ENCODE measurements at regions not wholly inside any gene's neighbourhood (a gene's known extent, or its start where the extent isn't known, plus 50 kb on each side); places are given as distances from the start of the nearest gene placed in this dataset.

DNA sequence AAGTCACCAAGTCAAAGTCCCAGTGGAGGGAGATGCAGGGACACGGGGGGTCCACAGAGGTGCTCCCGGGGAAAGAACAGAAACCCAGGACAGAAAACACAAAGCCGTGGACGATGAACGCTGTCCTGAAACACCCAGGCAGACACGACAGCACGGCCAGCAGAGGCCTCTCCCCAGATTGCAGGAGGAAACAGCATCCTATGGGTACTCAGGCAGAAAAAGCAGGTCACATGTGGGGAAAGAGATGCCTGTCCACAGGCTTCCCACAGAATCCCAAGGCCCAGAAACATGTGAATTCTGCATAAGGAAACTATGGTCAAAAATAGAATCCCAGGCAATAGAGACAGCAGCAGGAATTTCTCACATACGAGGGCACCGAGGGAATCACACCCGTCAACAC is 53.6 kb upstream of the ADGRA1 start:
- H3K4me3 ChIP-seq (replicated peaks in 1 of 3; ENCODE audit: insufficient read depth in 1 of 3, low read depth in 1 of 3, low read length in 3 of 3) = no peak overlapping the region

DNA sequence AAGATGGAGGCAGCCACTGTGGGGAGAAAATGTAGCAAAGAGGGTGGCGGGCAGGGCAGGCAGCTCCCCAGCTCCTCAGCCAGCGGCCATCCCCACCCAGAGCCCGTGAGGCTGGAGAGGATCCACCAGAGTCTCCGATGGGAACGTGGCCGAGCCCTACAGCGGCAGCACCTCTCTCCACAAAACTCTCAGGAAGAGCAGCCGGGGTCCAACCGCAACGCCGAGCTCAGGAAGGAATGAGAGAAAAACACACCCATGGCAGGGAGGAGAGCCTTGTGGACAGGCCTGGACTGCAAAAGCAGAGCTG is 54.0 kb upstream of the ADGRA1 start:
- H3K9me1 ChIP-seq (replicated peaks; ENCODE audit: control insufficient read depth, extremely low read depth, insufficient read depth, low read length) = no peaks in the 10 kb centered on the region
- no TSS peak for BruUV-seq (replicated peaks)
- no peak overlapping the region for H2AFZ ChIP-seq (ENCODE audit: low read depth, low read length)
- H3K36me3 ChIP-seq (ENCODE audit: control insufficient read depth in 2 of 2, extremely low read depth in 1 of 2, insufficient read depth in 2 of 2, low read length in 2 of 2) = no peaks in the 10 kb centered on the region
- H3K27me3 ChIP-seq (ENCODE audit: control insufficient read depth in 2 of 2, insufficient read depth in 2 of 2, low read length in 2 of 2) = no peaks in the 10 kb centered on the region
- intact Hi-C loops (cut with micrococcal nuclease) (no loop called here), dilution Hi-C loops (cut with MboI; ENCODE audit: extremely low pct_ligation_motif_present, low sequenced_read_pairs) (no loop called here)
- no peak overlapping the region for H3K4me3 ChIP-seq (replicated peaks in 1 of 3; ENCODE audit: insufficient read depth in 1 of 3, low read depth in 1 of 3, low read length in 3 of 3)
- FAIRE-seq = no peak
- H3K27ac ChIP-seq (ENCODE audit: insufficient read depth, low read depth, low read length) = no peak overlapping the region
- no peaks in the 10 kb centered on the region for H3K79me2 ChIP-seq (ENCODE audit: control insufficient read depth, insufficient read depth, low read length)
- H3K4me2 ChIP-seq (ENCODE audit: insufficient read depth, low read length) = no peak overlapping the region
- POLR2A ChIA-PET = no interaction called here
- H4K20me1 ChIP-seq (replicated peaks; ENCODE audit: control insufficient read depth, extremely low read depth, insufficient read depth, low read length) = no peaks in the 10 kb centered on the region
- DNase-seq (ENCODE audit: low read depth, low spot score) = no peak
- H3K4me1 ChIP-seq (ENCODE audit: control insufficient read depth, extremely low read depth, insufficient read depth, low read length) = no peaks in the 10 kb centered on the region
- TF ChIP-seq POLR2A (IDR thresholded peaks at IDR 0.05; ENCODE audit: low read depth, low read length) (no peak), FOS (IDR thresholded peaks at IDR 0.05; ENCODE audit: borderline replicate concordance, insufficient read depth, low read length) (no peak), POLR2AphosphoS5 (IDR thresholded peaks at IDR 0.05; ENCODE audit: insufficient read depth, low read depth, low read length) (no peak), EZH2 (IDR thresholded peaks at IDR 0.05; ENCODE audit: borderline replicate concordance, low read depth, low read length, severe bottlenecking) (no peak)
- H3K9me3 ChIP-seq (replicated peaks; ENCODE audit: control insufficient read depth, insufficient read depth, low read length) = no peaks in the 10 kb centered on the region
- CTCF ChIA-PET = no interaction called here
- H3K9ac ChIP-seq (replicated peaks; ENCODE audit: extremely low read depth, insufficient read depth, low read length) = no peak overlapping the region

More for the DNA sequence above, 53.6 kb upstream of the ADGRA1 start:
- Histone ChIP-seq H3K36me3 (ENCODE audit: control insufficient read depth in 2 of 2, extremely low read depth in 1 of 2, insufficient read depth in 2 of 2, low read length in 2 of 2) (no peaks in the 10 kb centered on the region), H3K27me3 (ENCODE audit: control insufficient read depth in 2 of 2, insufficient read depth in 2 of 2, low read length in 2 of 2) (no peaks in the 10 kb centered on the region), H3K4me2 (ENCODE audit: insufficient read depth, low read length) (no peak overlapping the region), H4K20me1 (replicated peaks; ENCODE audit: control insufficient read depth, extremely low read depth, insufficient read depth, low read length) (no peaks in the 10 kb centered on the region), H3K4me1 (ENCODE audit: control insufficient read depth, extremely low read depth, insufficient read depth, low read length) (no peaks in the 10 kb centered on the region), H3K27ac (ENCODE audit: insufficient read depth, low read depth, low read length) (no peak overlapping the region), H2AFZ (ENCODE audit: low read depth, low read length) (no peak overlapping the region), H3K9me1 (replicated peaks; ENCODE audit: control insufficient read depth, extremely low read depth, insufficient read depth, low read length) (no peaks in the 10 kb centered on the region), H3K9me3 (replicated peaks; ENCODE audit: control insufficient read depth, insufficient read depth, low read length) (no peaks in the 10 kb centered on the region), H3K79me2 (ENCODE audit: control insufficient read depth, insufficient read depth, low read length) (no peaks in the 10 kb centered on the region), H3K9ac (replicated peaks; ENCODE audit: extremely low read depth, insufficient read depth, low read length) (no peak overlapping the region)
- CTCF ChIA-PET = no interaction called here
- no peak for DNase-seq (ENCODE audit: low read depth, low spot score)
- no peak for FAIRE-seq
- TF ChIP-seq FOS (IDR thresholded peaks at IDR 0.05; ENCODE audit: borderline replicate concordance, insufficient read depth, low read length) = no peak
- TF ChIP-seq GATA2 (IDR thresholded peaks at IDR 0.05; ENCODE audit: insufficient read depth, insufficient read length, low read depth, low read length) = no peak
- TF ChIP-seq POLR2AphosphoS5 (IDR thresholded peaks at IDR 0.05; ENCODE audit: insufficient read depth, low read depth, low read length) = no peak
- no peak for TF ChIP-seq EZH2 (IDR thresholded peaks at IDR 0.05; ENCODE audit: borderline replicate concordance, low read depth, low read length, severe bottlenecking)
- no peak for TF ChIP-seq MYC (IDR thresholded peaks at IDR 0.05; ENCODE audit: low read depth, low read length)
- TF ChIP-seq POLR2A (IDR thresholded peaks at IDR 0.05; ENCODE audit: low read depth, low read length) = no peak
- TF ChIP-seq, protein P1, sequence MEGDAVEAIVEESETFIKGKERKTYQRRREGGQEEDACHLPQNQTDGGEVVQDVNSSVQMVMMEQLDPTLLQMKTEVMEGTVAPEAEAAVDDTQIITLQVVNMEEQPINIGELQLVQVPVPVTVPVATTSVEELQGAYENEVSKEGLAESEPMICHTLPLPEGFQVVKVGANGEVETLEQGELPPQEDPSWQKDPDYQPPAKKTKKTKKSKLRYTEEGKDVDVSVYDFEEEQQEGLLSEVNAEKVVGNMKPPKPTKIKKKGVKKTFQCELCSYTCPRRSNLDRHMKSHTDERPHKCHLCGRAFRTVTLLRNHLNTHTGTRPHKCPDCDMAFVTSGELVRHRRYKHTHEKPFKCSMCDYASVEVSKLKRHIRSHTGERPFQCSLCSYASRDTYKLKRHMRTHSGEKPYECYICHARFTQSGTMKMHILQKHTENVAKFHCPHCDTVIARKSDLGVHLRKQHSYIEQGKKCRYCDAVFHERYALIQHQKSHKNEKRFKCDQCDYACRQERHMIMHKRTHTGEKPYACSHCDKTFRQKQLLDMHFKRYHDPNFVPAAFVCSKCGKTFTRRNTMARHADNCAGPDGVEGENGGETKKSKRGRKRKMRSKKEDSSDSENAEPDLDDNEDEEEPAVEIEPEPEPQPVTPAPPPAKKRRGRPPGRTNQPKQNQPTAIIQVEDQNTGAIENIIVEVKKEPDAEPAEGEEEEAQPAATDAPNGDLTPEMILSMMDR (IDR thresholded peaks at IDR 0.05; ENCODE audit: extremely low read depth in 1 of 2, insufficient read depth in 1 of 2, low read depth in 1 of 2, low read length in 2 of 2) = no peak
- TF ChIP-seq, protein P2, sequence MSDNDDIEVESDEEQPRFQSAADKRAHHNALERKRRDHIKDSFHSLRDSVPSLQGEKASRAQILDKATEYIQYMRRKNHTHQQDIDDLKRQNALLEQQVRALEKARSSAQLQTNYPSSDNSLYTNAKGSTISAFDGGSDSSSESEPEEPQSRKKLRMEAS (IDR thresholded peaks at IDR 0.05; ENCODE audit: insufficient read depth, insufficient read length) = no peak
- TF ChIP-seq JUN (IDR thresholded peaks at IDR 0.05; ENCODE audit: borderline replicate concordance, insufficient read depth, insufficient read length, low read depth) = no peak
- POLR2A ChIA-PET = no interaction called here
- no TSS peak for BruUV-seq (replicated peaks)
- dilution Hi-C loops (cut with MboI; ENCODE audit: extremely low pct_ligation_motif_present, low sequenced_read_pairs) = no loop called here
- intact Hi-C loops (cut with micrococcal nuclease) = no loop called here

Measured in endothelial cell of umbilical vein (primary cell).